Mesodermal cell (in vitro differentiated cells): ENCODE measurements at regions not wholly inside any gene's neighbourhood (a gene's known extent, or its start where the extent isn't known, plus 50 kb on each side); places are given as distances from the start of the nearest gene placed in this dataset.
A peak's percentile ranks its signal among the peaks of the same experiment; 100 is the strongest.

Source experiments
- H3K27ac ChIP-seq: 2 replicates; pipeline ENCODE4 v1.7.0; 2013; ENCODE audit warnings: mild to moderate bottlenecking, low read depth, low read length, moderate library complexity; ENCODE audit not compliant: severe bottlenecking
- H3K36me3 ChIP-seq: 2 replicates; pipeline ENCODE4 v1.7.1; 2013; ENCODE audit warnings: mild to moderate bottlenecking, low read length, moderate library complexity; ENCODE audit not compliant: control insufficient read depth, insufficient read depth
- H3K4me1 ChIP-seq: one replicate; pipeline ENCODE4 v1.7.1; 2013; ENCODE audit warnings: mild to moderate bottlenecking, low read length; ENCODE audit not compliant: insufficient read depth, control insufficient read depth, poor library complexity, severe bottlenecking
- H3K4me3 ChIP-seq: 2 replicates; pipeline ENCODE4 v1.7.0; 2013; ENCODE audit warnings: low read length, control low read depth, mild to moderate bottlenecking; ENCODE audit not compliant: insufficient read depth, poor library complexity, severe bottlenecking; ENCODE audit errors: extremely low read depth
- H3K9me3 ChIP-seq: 2 replicates; pipeline ENCODE4 v1.7.1; 2013; ENCODE audit warnings: mild to moderate bottlenecking, low read length, moderate library complexity; ENCODE audit not compliant: control insufficient read depth
- WGBS, 2 experiments: methylation state at CpG; one replicate each; pipeline ENCODE4 v1.1.5; 2013; ENCODE audit warnings: missing lambda C conversion rate in 2 of 2; ENCODE audit not compliant: insufficient coverage in 2 of 2; 5-methylcytosine and 5-hydroxymethylcytosine counted together

- WGBS, 2 experiments, result 89 to 91% methylated on average over 23 of the region's 32 CpGs
- Histone ChIP-seq H3K4me1 (peaks cover 11% of the 10 kb centered on the region), H3K4me3 (no peak overlapping the region), H3K9me3 (no peaks in the 10 kb centered on the region), H3K36me3 (no peaks in the 10 kb centered on the region), H3K27ac (no peak overlapping the region)
Measured at GRCh38 chr13:27014406-27015359, 156.9 kb downstream of the USP12 start.

- no peaks in the 10 kb centered on the region for H3K9me3 ChIP-seq
- peaks cover 5% of the 10 kb centered on the region for H3K4me1 ChIP-seq
- H3K27ac ChIP-seq, result no peak overlapping the region
Measured at GRCh38 chr13:27012482-27013197, 159.0 kb downstream of the USP12 start.

GRCh38 chr13:27011661-27012060 is 159.9 kb downstream of the USP12 start:
- 88 to 90% methylated on average over 4 to 5 of the region's 5 CpGs for WGBS, 2 experiments
- Histone ChIP-seq H3K4me1 (peaks cover 5% of the 10 kb centered on the region), H3K9me3 (no peaks in the 10 kb centered on the region), H3K4me3 (no peak overlapping the region), H3K36me3 (no peaks in the 10 kb centered on the region), H3K27ac (no peak overlapping the region)

More at GRCh38 chr13:27012482-27013197, 159.0 kb downstream of the USP12 start:
- no peaks in the 10 kb centered on the region for H3K36me3 ChIP-seq
- WGBS, 2 experiments, result 83 to 93% methylated on average over 2 of the region's 7 CpGs
- H3K4me3 ChIP-seq, result no peak overlapping the region

GRCh38 chr13:27008733-27009132 is 162.9 kb downstream of the USP12 start:
- no CpG with 5 or more reads among the region's 3 CpGs for WGBS, 2 experiments
- H3K4me3 ChIP-seq, result no peak overlapping the region
- no peaks in the 10 kb centered on the region for H3K9me3 ChIP-seq
- H3K27ac ChIP-seq, result no peak overlapping the region
- H3K36me3 ChIP-seq, result no peaks in the 10 kb centered on the region
- no peaks in the 10 kb centered on the region for H3K4me1 ChIP-seq

GRCh38 chr13:27007166-27007565 is 164.4 kb downstream of the USP12 start:
- Histone ChIP-seq H3K27ac (no peak overlapping the region), H3K9me3 (peaks cover 4% of the 10 kb centered on the region), H3K4me3 (peak overlapping the region; percentile 14), H3K4me1 (no peaks in the 10 kb centered on the region), H3K36me3 (no peaks in the 10 kb centered on the region)
- WGBS, 2 experiments, result 36 to 44% methylated on average over 10 to 12 of the region's 12 CpGs

GRCh38 chr13:27006519-27007161 is 165.0 kb downstream of the USP12 start:
- peaks cover 4% of the 10 kb centered on the region for H3K9me3 ChIP-seq
- H3K27ac ChIP-seq, result no peak overlapping the region
- no peaks in the 10 kb centered on the region for H3K4me1 ChIP-seq
- no peaks in the 10 kb centered on the region for H3K36me3 ChIP-seq
- 3 to 4% methylated on average over 19 to 24 of the region's 29 CpGs for WGBS, 2 experiments
- peak overlapping the region; percentile 14 for H3K4me3 ChIP-seq

- Histone ChIP-seq H3K4me1 (no peaks in the 10 kb centered on the region), H3K36me3 (no peaks in the 10 kb centered on the region), H3K27ac (no peak overlapping the region), H3K9me3 (peaks cover 4% of the 10 kb centered on the region), H3K4me3 (no peak overlapping the region)
- WGBS, 2 experiments, result 82 to 95% methylated on average over 6 of the region's 8 CpGs
Measured at GRCh38 chr13:27005976-27006518, 165.6 kb downstream of the USP12 start.

- Histone ChIP-seq H3K9me3 (peaks cover 4% of the 10 kb centered on the region), H3K4me3 (no peak overlapping the region), H3K4me1 (no peaks in the 10 kb centered on the region), H3K27ac (no peak overlapping the region), H3K36me3 (no peaks in the 10 kb centered on the region)
- WGBS, 2 experiments, result 66 to 69% methylated on average over 9 of the region's 9 CpGs
Measured at GRCh38 chr13:27005556-27005955, 166.1 kb downstream of the USP12 start.

- no peak overlapping the region for H3K27ac ChIP-seq
- H3K4me3 ChIP-seq, result no peak overlapping the region
- peaks cover 4% of the 10 kb centered on the region for H3K9me3 ChIP-seq
- H3K36me3 ChIP-seq, result no peaks in the 10 kb centered on the region
- no peaks in the 10 kb centered on the region for H3K4me1 ChIP-seq
- 76 to 88% methylated on average over 3 to 4 of the region's 5 CpGs for WGBS, 2 experiments
Measured at GRCh38 chr13:27004866-27005265, 166.7 kb downstream of the USP12 start.

GRCh38 chr13:27004326-27004725 is 167.3 kb downstream of the USP12 start:
- H3K27ac ChIP-seq, result no peak overlapping the region
- H3K4me3 ChIP-seq, result no peak overlapping the region
- WGBS, 2 experiments, result 90 to 97% methylated on average over 3 to 4 of the region's 4 CpGs
- no peaks in the 10 kb centered on the region for H3K36me3 ChIP-seq
- H3K9me3 ChIP-seq, result peaks cover 4% of the 10 kb centered on the region
- no peaks in the 10 kb centered on the region for H3K4me1 ChIP-seq
